ENCODE measurements at regions not wholly inside any gene's neighbourhood (a gene's known extent, or its start where the extent isn't known, plus 50 kb on each side); places are given as distances from the start of the nearest gene placed in this dataset.

DNA sequence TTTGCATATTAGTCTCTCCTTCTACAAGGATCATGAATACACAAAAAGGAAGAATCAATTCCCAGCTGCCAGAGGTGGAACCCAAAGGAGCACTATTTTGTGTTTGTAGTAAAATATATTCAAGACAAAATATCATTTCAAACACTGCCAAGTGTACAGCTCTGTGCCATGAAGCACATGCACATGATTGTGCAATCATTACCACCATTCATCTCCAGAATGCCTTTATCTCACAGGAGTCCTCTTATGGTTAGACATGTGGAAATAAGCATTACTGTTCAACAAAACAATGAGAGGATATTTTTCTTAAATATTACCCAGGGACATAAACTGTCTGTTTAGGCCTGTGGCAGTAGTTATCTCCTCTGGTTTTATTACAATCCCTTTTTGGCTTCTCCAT lies 151.4 kb upstream of the PPP1R3A start:
- H3K27ac ChIP-seq = no peak overlapping the region
- TF ChIP-seq, protein P1, sequence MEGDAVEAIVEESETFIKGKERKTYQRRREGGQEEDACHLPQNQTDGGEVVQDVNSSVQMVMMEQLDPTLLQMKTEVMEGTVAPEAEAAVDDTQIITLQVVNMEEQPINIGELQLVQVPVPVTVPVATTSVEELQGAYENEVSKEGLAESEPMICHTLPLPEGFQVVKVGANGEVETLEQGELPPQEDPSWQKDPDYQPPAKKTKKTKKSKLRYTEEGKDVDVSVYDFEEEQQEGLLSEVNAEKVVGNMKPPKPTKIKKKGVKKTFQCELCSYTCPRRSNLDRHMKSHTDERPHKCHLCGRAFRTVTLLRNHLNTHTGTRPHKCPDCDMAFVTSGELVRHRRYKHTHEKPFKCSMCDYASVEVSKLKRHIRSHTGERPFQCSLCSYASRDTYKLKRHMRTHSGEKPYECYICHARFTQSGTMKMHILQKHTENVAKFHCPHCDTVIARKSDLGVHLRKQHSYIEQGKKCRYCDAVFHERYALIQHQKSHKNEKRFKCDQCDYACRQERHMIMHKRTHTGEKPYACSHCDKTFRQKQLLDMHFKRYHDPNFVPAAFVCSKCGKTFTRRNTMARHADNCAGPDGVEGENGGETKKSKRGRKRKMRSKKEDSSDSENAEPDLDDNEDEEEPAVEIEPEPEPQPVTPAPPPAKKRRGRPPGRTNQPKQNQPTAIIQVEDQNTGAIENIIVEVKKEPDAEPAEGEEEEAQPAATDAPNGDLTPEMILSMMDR (IDR thresholded peaks at IDR 0.05) = no peak
- TF ChIP-seq ZFX (IDR thresholded peaks at IDR 0.05; ENCODE audit: borderline replicate concordance) = no peak

DNA sequence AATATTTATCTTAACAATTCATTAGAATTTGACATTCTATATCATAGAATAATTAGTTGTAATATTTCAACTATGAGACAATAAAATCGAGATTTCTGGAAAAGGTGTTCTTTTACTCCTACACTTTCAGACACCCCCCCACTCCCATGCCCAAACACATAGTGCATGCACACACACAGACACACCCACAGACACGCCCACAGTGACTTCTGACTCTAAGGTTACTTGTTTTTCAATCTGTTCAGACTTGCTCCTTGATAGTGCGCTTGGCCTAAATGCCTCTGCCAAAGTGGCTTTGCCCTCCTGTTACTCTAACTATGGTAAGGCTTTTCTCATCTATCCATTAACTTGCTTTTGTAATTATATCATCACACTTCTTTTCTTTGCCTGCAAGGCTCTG lies 144.0 kb upstream of the PPP1R3A start:
- no peak overlapping the region for H3K27ac ChIP-seq
- TF ChIP-seq, protein P1 (IDR thresholded peaks at IDR 0.05) = no peak
- no peak for TF ChIP-seq ZFX (IDR thresholded peaks at IDR 0.05; ENCODE audit: borderline replicate concordance)

DNA sequence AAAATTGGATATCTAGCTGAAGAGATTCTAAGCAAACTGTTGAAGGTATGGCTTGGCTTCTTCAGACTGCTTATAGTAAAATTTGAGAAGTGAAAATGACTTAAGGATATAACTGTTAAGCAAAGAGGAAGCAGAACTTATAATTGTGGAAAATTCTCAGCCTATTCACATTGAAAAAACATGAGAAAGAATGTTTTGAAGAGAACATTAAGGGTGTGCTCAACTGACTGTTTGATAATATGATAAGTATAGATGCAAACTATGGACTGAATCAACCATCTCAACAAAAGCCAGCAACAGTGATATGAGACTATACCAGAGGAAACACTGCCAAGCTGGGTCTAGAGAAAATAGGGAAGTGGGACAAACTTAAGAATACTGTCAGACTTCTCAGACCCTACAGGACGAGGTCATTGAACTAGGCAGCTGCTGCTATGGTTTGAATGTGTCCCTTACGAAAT lies 133.1 kb upstream of the PPP1R3A start:
- no peak for TF ChIP-seq ZFX (IDR thresholded peaks at IDR 0.05; ENCODE audit: borderline replicate concordance)
- H3K27ac ChIP-seq = no peak overlapping the region

DNA sequence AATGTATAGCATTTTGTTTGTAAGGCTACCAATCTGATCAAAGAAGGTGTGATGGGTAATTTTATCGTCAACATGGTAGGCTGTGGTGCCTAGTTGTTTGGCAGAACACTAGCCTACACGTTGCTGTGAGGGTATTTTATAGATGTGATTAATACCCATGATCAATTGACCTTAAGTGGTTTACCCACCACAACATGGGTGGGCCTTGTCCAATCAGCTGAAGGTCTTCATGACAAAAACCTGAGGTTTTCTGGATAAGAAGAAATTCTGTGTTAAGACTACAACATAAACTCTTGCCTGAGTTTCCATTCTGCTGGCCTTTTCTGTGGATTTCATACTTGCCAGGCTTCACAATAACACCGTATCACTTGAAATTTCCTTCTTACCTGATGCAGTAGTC lies 131.8 kb upstream of the PPP1R3A start:
- TF ChIP-seq, protein P1 (IDR thresholded peaks at IDR 0.05) = no peak
- TF ChIP-seq ZFX (IDR thresholded peaks at IDR 0.05; ENCODE audit: borderline replicate concordance) = no peak
- no peak overlapping the region for H3K27ac ChIP-seq

DNA sequence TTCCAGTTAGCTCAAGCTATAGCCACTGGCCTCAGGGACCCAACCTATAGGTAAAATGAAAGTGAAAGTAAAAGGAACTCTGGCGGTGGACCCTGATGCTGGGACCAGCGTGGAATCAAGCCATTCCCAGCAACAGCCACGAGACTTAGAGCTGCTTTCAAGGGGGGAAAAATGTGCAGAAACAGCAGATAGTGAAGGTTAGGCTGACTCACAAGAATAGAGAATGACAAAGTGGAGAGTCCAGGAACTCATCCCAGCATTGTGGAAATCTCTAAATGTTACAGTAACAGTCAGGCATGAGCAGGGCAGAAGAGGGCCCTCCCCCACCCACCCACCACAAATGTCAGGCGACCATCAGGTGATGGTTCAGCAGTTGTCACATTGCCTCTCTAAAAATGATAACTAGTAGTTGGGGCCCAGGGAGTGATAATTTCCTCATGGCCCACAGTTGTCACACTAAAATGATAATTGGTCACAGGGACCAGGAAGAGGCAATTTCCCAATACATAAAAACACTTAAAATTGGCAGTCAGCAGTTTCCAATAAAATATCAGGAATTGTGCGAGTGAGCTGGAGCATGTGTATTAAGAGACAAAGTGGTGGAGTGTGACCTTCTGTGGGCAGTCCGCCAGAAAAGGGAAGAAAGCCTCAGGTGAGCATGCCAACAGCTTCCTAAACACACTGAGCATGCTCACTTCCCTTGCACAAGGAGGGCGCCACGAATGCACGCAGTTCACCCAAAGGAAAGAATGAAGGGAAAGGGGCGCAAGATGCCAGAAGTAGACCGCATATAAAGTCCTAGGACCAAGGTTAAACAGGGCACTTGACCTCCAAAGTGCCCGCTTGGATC lies 129.8 kb upstream of the PPP1R3A start:
- no peak overlapping the region for H3K27ac ChIP-seq
- TF ChIP-seq, protein P1 (IDR thresholded peaks at IDR 0.05) = no peak
- TF ChIP-seq ZFX (IDR thresholded peaks at IDR 0.05; ENCODE audit: borderline replicate concordance) = no peak

DNA sequence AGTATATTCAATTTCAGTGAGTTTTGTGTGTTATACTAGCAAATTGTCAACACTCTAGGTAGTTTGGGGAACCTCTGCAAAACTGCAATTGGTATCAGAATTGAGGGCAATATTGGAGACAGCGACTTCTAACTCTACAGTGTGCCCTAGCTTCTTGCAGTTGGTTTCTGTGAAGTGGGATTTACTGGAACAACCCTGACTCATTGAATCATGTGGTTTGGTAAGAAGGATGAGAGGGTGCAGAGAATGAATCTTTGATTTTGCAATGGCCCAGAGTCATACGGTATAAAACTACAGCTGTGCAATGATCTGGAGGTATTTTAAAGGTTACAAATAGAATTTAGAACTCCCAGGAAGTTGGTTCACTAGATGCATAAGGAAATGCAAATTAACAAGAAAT lies 129.1 kb upstream of the PPP1R3A start:
- TF ChIP-seq, protein P1 (IDR thresholded peaks at IDR 0.05) = no peak
- no peak for TF ChIP-seq ZFX (IDR thresholded peaks at IDR 0.05; ENCODE audit: borderline replicate concordance)
- H3K27ac ChIP-seq = no peak overlapping the region

DNA sequence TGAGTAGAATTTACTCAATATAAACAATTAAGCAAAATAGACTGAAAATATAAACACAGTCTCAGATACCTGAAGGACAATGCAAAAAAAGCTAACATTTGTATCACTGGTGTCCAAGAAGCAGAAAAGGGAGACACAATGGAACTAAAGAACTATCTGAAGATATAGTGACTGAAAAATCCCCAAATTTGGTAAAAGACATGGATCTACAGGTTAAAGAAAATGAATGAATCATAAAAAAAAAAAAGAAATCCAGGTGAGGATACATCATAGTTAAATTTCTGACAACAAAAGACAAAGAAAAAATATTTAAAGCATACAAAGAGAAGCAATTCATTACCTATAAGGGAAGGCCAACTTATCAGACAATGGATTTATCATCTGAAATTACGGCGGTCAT lies 114.7 kb upstream of the PPP1R3A start:
- TF ChIP-seq, protein P1 (IDR thresholded peaks at IDR 0.05) = no peak
- TF ChIP-seq ZFX (IDR thresholded peaks at IDR 0.05; ENCODE audit: borderline replicate concordance) = no peak

More for the DNA sequence above, 114.7 kb upstream of the PPP1R3A start:
- H3K27ac ChIP-seq = no peak overlapping the region
